ENCODE measurements at regions not wholly inside any gene's neighbourhood (a gene's known extent, or its start where the extent isn't known, plus 50 kb on each side); places are given as distances from the start of the nearest gene placed in this dataset.
"Not testable (repeated sequence)": the region's sequence is repeated elsewhere in the genome, so short reads cannot be mapped to it uniquely, and the experiment has no call there.

- DNase-seq (ENCODE audit: low spot score): no peak
- H3K27me3 Mint-ChIP-seq (ENCODE audit: low read depth): no peaks in the 10 kb centered on the region
- H3K4me3 Mint-ChIP-seq (ENCODE audit: low read depth): no peak overlapping the region
- H3K27ac Mint-ChIP-seq: no peak overlapping the region
- H3K36me3 Mint-ChIP-seq (ENCODE audit: low read depth): no peaks in the 10 kb centered on the region
- intact Hi-C loops (cut with micrococcal nuclease): loop anchor here (1.0 to 2.0 kb wide), 2 partner anchors 14 to 25 kb away; no protein-coding TSS in a partner anchor
- peaks cover 22% of the 10 kb centered on the region for H3K4me1 Mint-ChIP-seq (ENCODE audit: low read depth)
- H3K9me3 Mint-ChIP-seq: no peaks in the 10 kb centered on the region
Observed at GRCh38 chr10:60597513-60597912, 180.8 kb upstream of the CDK1 start.

GRCh38 chr10:60595852-60596251 lies 182.4 kb upstream of the CDK1 start:
- peaks cover 22% of the 10 kb centered on the region for H3K4me1 Mint-ChIP-seq (ENCODE audit: low read depth)
- intact Hi-C loops (cut with micrococcal nuclease): loop anchor here (2.0 kb wide), 1 partner anchor 23 kb away; no protein-coding TSS in a partner anchor
- no peaks in the 10 kb centered on the region for H3K27me3 Mint-ChIP-seq (ENCODE audit: low read depth)
- H3K27ac Mint-ChIP-seq: no peak overlapping the region
- H3K36me3 Mint-ChIP-seq (ENCODE audit: low read depth): no peaks in the 10 kb centered on the region
- no peak overlapping the region for H3K4me3 Mint-ChIP-seq (ENCODE audit: low read depth)
- no peaks in the 10 kb centered on the region for H3K9me3 Mint-ChIP-seq
- DNase-seq (ENCODE audit: low spot score): no peak

- Mint-ChIP-seq H3K27me3 (ENCODE audit: low read depth) (no peaks in the 10 kb centered on the region), H3K4me1 (ENCODE audit: low read depth) (peaks cover 22% of the 10 kb centered on the region), H3K27ac (no peak overlapping the region), H3K36me3 (ENCODE audit: low read depth) (no peaks in the 10 kb centered on the region), H3K9me3 (no peaks in the 10 kb centered on the region), H3K4me3 (ENCODE audit: low read depth) (no peak overlapping the region)
- no peak for DNase-seq (ENCODE audit: low spot score)
- intact Hi-C loops (cut with micrococcal nuclease): no loop called here
Observed at GRCh38 chr10:60594476-60595051, 183.7 kb upstream of the CDK1 start.

DNA sequence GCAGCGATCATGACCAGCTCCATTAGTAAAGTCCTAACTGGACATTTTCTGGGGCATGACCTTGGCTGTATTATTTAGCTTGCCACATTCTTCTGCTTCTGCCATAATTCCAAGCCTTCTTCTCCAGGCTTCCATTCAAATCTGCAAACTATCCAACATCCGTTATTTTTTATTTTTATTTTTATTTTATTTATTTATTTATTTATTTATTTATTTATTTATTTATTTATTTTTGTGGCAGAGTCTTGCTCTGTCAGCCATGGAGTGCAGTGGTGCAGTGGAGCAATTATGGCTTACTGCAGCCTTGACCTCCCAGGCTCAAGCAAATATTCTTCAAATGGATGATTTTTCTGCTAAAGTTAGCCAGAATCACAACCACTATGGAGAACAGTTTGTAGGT lies 187.2 kb upstream of the CDK1 start:
- no peak for DNase-seq (ENCODE audit: low spot score)
- H3K36me3 Mint-ChIP-seq (ENCODE audit: low read depth): no peaks in the 10 kb centered on the region
- H3K27me3 Mint-ChIP-seq (ENCODE audit: low read depth): no peaks in the 10 kb centered on the region
- peaks cover 15% of the 10 kb centered on the region for H3K4me1 Mint-ChIP-seq (ENCODE audit: low read depth)
- no peak overlapping the region for H3K4me3 Mint-ChIP-seq (ENCODE audit: low read depth)
- intact Hi-C loops (cut with micrococcal nuclease): no loop called here
- H3K27ac Mint-ChIP-seq: no peak overlapping the region
- no peaks in the 10 kb centered on the region for H3K9me3 Mint-ChIP-seq

- H3K4me3 Mint-ChIP-seq (ENCODE audit: low read depth): no peak overlapping the region
Observed at GRCh38 chr10:60589376-60589775, 188.9 kb upstream of the CDK1 start.

DNA sequence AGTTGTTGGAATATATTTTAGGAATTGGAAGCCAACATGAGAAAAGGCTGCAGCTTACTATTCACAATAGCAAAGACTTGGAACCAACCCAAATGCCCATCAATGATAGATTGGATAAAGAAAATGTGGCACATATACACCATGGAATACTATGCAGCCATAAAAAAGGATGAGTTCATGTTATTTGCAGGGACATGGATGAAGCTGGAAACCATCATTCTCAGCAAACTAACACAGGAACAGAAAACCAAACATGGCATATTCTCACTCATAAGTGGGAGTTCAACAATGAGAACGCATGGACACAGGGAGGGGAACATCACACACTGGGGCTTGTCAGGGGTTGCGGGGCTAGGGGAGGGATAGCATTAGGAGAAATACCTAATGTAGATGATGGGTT lies 192.1 kb upstream of the ANK3 start:
- intact Hi-C loops (cut with micrococcal nuclease); H3K4me3 Mint-ChIP-seq (ENCODE audit: low read depth); H3K4me1 Mint-ChIP-seq (ENCODE audit: low read depth); DNase-seq (ENCODE audit: low spot score); H3K27ac Mint-ChIP-seq; H3K36me3 Mint-ChIP-seq (ENCODE audit: low read depth); H3K27me3 Mint-ChIP-seq (ENCODE audit: low read depth): not testable (repeated sequence)
- peaks cover 11% of the 10 kb centered on the region for H3K9me3 Mint-ChIP-seq

More at GRCh38 chr10:60589376-60589775, 188.9 kb upstream of the CDK1 start:
- Mint-ChIP-seq H3K4me1 (ENCODE audit: low read depth) (peaks cover 1% of the 10 kb centered on the region), H3K27ac (no peak overlapping the region), H3K27me3 (ENCODE audit: low read depth) (no peaks in the 10 kb centered on the region), H3K36me3 (ENCODE audit: low read depth) (no peaks in the 10 kb centered on the region), H3K9me3 (no peaks in the 10 kb centered on the region)
- intact Hi-C loops (cut with micrococcal nuclease): no loop called here
- no peak for DNase-seq (ENCODE audit: low spot score)

DNA sequence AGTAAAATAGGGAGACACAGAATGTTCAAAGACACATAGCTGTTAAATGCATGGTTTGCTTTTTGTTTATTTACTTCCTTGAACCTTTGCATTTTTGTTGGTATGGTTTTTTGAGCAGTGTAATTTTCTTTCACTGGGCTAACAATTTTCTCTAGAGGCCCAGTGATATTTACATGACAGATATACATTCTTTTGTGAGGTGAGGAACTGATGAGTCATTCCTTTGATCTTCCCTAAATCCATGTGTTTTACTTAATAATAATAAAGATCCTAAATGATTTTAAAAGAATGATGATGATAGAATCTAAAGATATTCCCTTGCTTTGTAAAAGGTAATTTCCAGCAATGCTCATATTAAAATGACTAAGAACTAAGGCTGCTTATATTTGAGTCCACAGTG lies 188.5 kb upstream of the ANK3 start:
- H3K27ac Mint-ChIP-seq: no peak overlapping the region
- H3K9me3 Mint-ChIP-seq: peaks cover 11% of the 10 kb centered on the region
- DNase-seq (ENCODE audit: low spot score): no peak
- H3K36me3 Mint-ChIP-seq (ENCODE audit: low read depth): no peaks in the 10 kb centered on the region
- intact Hi-C loops (cut with micrococcal nuclease): no loop called here
- H3K4me3 Mint-ChIP-seq (ENCODE audit: low read depth): no peak overlapping the region
- H3K27me3 Mint-ChIP-seq (ENCODE audit: low read depth): no peaks in the 10 kb centered on the region
- H3K4me1 Mint-ChIP-seq (ENCODE audit: low read depth): peaks cover 24% of the 10 kb centered on the region

DNA sequence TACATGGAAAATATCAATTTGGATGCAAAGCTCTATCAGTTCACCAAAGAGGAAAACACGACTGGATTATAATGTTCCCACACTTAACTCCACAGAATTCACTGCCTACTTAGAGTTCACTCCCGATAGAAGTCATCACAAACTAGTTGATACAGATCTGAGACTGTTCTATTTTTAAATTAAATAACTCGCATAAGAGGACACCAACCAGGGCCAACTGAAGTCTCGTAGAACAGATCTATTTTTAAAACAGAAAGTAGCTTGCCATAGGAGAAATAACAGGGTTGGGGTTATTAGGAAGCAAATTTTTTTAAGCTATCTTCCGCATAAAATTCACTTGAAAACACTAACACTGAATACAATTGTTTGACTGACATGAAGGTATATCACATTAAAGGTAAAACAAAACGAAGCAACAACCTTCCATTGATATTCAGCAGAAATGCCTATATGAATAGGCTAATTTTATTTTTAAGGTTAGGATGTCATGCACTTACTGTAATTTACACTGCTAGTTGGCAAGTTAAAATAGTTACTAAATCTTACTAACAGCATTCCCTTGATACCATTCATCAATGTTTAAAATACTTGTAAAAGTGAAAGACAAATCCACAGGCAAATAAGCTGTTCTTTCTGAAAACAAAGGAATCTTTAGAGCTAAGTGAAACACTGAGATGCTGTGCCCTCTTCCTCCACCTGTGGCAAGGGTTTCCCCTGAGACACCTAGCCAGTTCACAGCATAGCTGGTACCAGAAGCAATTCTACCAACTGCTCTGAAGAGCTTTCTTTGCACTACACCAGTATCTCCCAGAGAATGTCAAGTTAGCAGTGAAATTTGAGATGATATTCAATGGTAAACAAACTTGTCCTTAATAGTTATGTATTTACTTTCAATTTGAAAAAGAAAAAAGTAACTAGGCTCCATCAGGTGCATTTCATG lies 186.7 kb upstream of the ANK3 start:
- Mint-ChIP-seq H3K36me3 (ENCODE audit: low read depth) (no peaks in the 10 kb centered on the region), H3K27ac (no peak overlapping the region), H3K4me1 (ENCODE audit: low read depth) (peaks cover 36% of the 10 kb centered on the region), H3K4me3 (ENCODE audit: low read depth) (no peak overlapping the region), H3K27me3 (ENCODE audit: low read depth) (no peaks in the 10 kb centered on the region), H3K9me3 (peaks cover 11% of the 10 kb centered on the region)
- no peak for DNase-seq (ENCODE audit: low spot score)
- intact Hi-C loops (cut with micrococcal nuclease): no loop called here

DNA sequence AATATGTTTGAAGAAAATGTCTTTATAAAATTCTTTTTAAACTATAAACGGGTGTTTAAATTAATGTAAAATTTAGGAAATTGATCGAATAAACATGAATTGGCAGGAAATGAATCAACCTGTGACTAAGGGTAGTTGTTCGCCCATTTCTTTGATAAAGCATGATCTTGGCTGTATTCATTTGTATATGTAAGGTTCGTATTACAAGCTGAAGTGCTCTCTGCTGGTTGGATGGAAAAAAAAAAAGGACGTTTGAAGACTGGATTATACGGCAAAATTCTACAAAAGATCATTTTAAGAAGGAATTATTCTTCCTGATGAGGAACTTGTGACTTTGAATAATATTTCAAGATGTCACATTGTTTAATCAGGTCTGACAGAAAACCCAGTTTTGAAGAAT lies 185.4 kb upstream of the ANK3 start:
- peaks cover 41% of the 10 kb centered on the region for H3K4me1 Mint-ChIP-seq (ENCODE audit: low read depth)
- H3K9me3 Mint-ChIP-seq: peaks cover 11% of the 10 kb centered on the region
- no peaks in the 10 kb centered on the region for H3K36me3 Mint-ChIP-seq (ENCODE audit: low read depth)
- DNase-seq (ENCODE audit: low spot score): no peak
- no peak overlapping the region for H3K27ac Mint-ChIP-seq
- no peak overlapping the region for H3K4me3 Mint-ChIP-seq (ENCODE audit: low read depth)
- intact Hi-C loops (cut with micrococcal nuclease): no loop called here
- no peaks in the 10 kb centered on the region for H3K27me3 Mint-ChIP-seq (ENCODE audit: low read depth)

DNA sequence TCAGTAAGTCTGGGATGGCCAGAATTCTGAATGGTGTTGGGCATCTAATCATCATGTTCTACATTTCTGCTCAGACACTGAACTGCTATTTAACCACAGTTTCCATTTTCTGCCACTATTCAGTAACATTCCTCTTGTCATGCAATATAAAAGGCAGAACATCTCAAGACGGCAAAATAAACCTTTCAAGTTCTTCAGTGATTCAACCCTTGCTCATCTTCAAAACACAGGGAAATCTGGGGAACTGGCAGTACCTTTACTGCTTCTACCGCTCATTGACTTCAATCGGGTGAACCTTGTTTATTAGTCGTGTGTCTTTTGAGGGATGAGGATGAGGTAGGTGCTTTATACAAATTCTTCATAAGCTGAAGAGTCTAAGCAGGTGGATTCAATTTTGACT lies 184.7 kb upstream of the ANK3 start:
- intact Hi-C loops (cut with micrococcal nuclease): no loop called here
- H3K4me3 Mint-ChIP-seq (ENCODE audit: low read depth): no peak overlapping the region
- DNase-seq (ENCODE audit: low spot score): no peak
- no peaks in the 10 kb centered on the region for H3K27me3 Mint-ChIP-seq (ENCODE audit: low read depth)
- H3K36me3 Mint-ChIP-seq (ENCODE audit: low read depth): no peaks in the 10 kb centered on the region
- peaks cover 43% of the 10 kb centered on the region for H3K4me1 Mint-ChIP-seq (ENCODE audit: low read depth)
- H3K27ac Mint-ChIP-seq: no peak overlapping the region
- H3K9me3 Mint-ChIP-seq: peaks cover 11% of the 10 kb centered on the region

GRCh38 chr10:60573336-60573735 lies 183.7 kb upstream of the ANK3 start:
- intact Hi-C loops (cut with micrococcal nuclease): loop anchor here (1.0 to 2.0 kb wide), 8 partner anchors 8 to 667 kb away; partner anchors contain the start of genes CCDC6 and CDK1
- peak; percentile 16 for DNase-seq (ENCODE audit: low spot score)
- Mint-ChIP-seq H3K36me3 (ENCODE audit: low read depth) (peaks cover 3% of the 10 kb centered on the region), H3K4me3 (ENCODE audit: low read depth) (peak overlapping the region; percentile 91), H3K4me1 (ENCODE audit: low read depth) (peaks cover 43% of the 10 kb centered on the region), H3K9me3 (peaks cover 7% of the 10 kb centered on the region), H3K27me3 (ENCODE audit: low read depth) (no peaks in the 10 kb centered on the region), H3K27ac (peak overlapping the region; percentile 85)

DNA sequence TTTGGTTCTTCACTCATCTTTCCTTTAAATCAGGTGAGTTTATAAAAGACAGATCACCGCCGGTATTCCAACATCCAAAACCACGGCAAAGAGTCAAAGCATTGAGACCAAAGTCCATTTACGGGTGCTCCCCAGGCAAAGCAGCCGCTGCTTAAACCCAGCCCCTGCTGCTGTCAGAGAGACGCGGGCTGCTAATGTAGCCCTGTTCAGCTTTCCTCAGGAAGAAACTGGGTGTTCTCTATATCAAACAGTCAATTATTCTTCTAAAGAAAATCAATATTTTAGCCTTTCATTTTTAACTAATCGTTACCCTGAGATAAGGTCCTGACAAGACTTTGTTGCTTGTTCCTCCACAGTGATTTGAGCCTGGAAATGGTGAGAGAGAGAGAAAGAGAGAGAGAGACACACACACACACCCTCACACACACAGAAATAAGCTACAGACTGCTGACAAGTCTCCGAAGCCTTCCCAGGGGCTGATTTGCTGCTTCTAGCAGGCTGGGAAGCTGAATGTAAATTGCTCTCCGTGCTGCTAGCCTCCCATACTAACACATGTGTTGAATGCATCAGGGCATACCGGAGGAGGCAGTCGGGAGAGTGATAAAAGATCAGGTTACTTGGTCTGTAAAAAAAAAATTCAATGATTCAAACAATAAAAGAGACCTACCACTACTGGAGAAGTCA lies 183.0 kb upstream of the ANK3 start:
- Mint-ChIP-seq H3K9me3 (peaks cover 11% of the 10 kb centered on the region), H3K27ac (peak overlapping the region; percentile 85), H3K27me3 (ENCODE audit: low read depth) (no peaks in the 10 kb centered on the region), H3K36me3 (ENCODE audit: low read depth) (peaks cover 9% of the 10 kb centered on the region), H3K4me1 (ENCODE audit: low read depth) (peaks cover 43% of the 10 kb centered on the region), H3K4me3 (ENCODE audit: low read depth) (peak overlapping the region; percentile 91)
- intact Hi-C loops (cut with micrococcal nuclease): loop anchor here (1.0 to 2.0 kb wide), 8 partner anchors 7 to 666 kb away; partner anchors contain the start of genes CCDC6 and CDK1
- peak; percentile 14 for DNase-seq (ENCODE audit: low spot score)

All from activated T-helper 2 cell treated with anti-CD3 and anti-CD28 coated beads, Interferon-gamma antibody, Interleukin-2, Interleukin-4, amounts not matched to agents 10 μg/mL and 5 μg/mL and 100 μg/mL, durations not matched to agents 14 hours and 24 hours and 36 hours (primary cell).